ENCODE measurements at regions not wholly inside any gene's neighbourhood (a gene's known extent, or its start where the extent isn't known, plus 50 kb on each side); places are given as distances from the start of the nearest gene placed in this dataset.
A peak's percentile ranks its signal among the peaks of the same experiment; 100 is the strongest.

GRCh38 chr5:28388428-28388827 is 1350.0 kb upstream of the CDH9 start:
- Histone ChIP-seq H3K27ac (no peak overlapping the region), H3K4me3 (no peak overlapping the region), H3K36me3 (no peaks in the 10 kb centered on the region), H3K4me1 (no peaks in the 10 kb centered on the region), H3K27me3 (ENCODE audit: low read depth) (no peaks in the 10 kb centered on the region), H3K9me3 (no peaks in the 10 kb centered on the region)
- no peak for TF ChIP-seq CTCF (IDR thresholded peaks at IDR 0.05)
- no peak for DNase-seq
- ATAC-seq, result no peak
- intact Hi-C loops (cut with DNase I), result no loop called here

- no peaks in the 10 kb centered on the region for H3K36me3 ChIP-seq
- no peaks in the 10 kb centered on the region for H3K9me3 ChIP-seq
- ATAC-seq, result no peak
- no peak overlapping the region for H3K27ac ChIP-seq
- DNase-seq, result no peak
- no peaks in the 10 kb centered on the region for H3K4me1 ChIP-seq
- no peaks in the 10 kb centered on the region for H3K27me3 ChIP-seq (ENCODE audit: low read depth)
- TF ChIP-seq CTCF (IDR thresholded peaks at IDR 0.05), result no peak
- H3K4me3 ChIP-seq, result no peak overlapping the region
- intact Hi-C loops (cut with DNase I), result no loop called here
Measured at GRCh38 chr5:28386712-28387111, 1348.3 kb upstream of the CDH9 start.

DNA sequence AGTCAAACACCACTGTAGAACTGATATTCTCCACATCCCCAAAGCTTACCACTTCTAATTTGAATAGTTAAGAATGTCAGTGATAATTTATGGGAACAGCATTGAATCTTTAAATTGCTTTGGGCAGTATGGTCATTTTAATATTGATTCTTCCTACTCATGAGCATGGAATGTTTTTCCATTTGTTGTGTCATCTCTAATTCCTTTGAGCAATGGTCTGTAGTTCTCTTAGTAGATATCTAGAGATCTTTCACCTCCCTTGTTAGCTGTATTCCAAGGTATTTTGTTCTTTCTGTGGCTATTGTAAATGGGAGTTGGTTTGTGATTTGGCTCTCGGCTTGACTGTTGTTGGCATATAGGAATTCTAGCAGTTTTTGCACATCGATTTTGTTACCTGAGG is 1341.8 kb upstream of the CDH9 start:
- ATAC-seq, result no peak
- no peak overlapping the region for H3K4me3 ChIP-seq
- no peaks in the 10 kb centered on the region for H3K9me3 ChIP-seq
- no peaks in the 10 kb centered on the region for H3K4me1 ChIP-seq
- TF ChIP-seq CTCF (IDR thresholded peaks at IDR 0.05), result no peak
- H3K36me3 ChIP-seq, result no peaks in the 10 kb centered on the region
- H3K27ac ChIP-seq, result no peak overlapping the region
- no peak for DNase-seq
- intact Hi-C loops (cut with DNase I), result no loop called here
- H3K27me3 ChIP-seq (ENCODE audit: low read depth), result no peaks in the 10 kb centered on the region

- H3K27ac ChIP-seq, result no peak overlapping the region
Measured at GRCh38 chr5:28374492-28374967, 1336.1 kb upstream of the CDH9 start.

GRCh38 chr5:28370896-28371295 is 1332.5 kb upstream of the CDH9 start:
- intact Hi-C loops (cut with DNase I), result no loop called here
- Histone ChIP-seq H3K27ac (no peak overlapping the region), H3K36me3 (no peaks in the 10 kb centered on the region), H3K27me3 (ENCODE audit: low read depth) (no peaks in the 10 kb centered on the region), H3K4me1 (no peaks in the 10 kb centered on the region), H3K4me3 (no peak overlapping the region), H3K9me3 (no peaks in the 10 kb centered on the region)
- no peak for TF ChIP-seq CTCF (IDR thresholded peaks at IDR 0.05)
- DNase-seq (no peak), ATAC-seq (no peak)

More at GRCh38 chr5:28374492-28374967, 1336.1 kb upstream of the CDH9 start:
- no peak overlapping the region for H3K4me3 ChIP-seq
- H3K4me1 ChIP-seq, result no peaks in the 10 kb centered on the region
- TF ChIP-seq CTCF (IDR thresholded peaks at IDR 0.05), result no peak
- no peaks in the 10 kb centered on the region for H3K9me3 ChIP-seq
- intact Hi-C loops (cut with DNase I), result no loop called here
- peak; percentile 97 to 98 for ATAC-seq
- DNase-seq, result peak; percentile 70
- H3K36me3 ChIP-seq, result no peaks in the 10 kb centered on the region
- no peaks in the 10 kb centered on the region for H3K27me3 ChIP-seq (ENCODE audit: low read depth)

GRCh38 chr5:28369418-28369817 is 1331.0 kb upstream of the CDH9 start:
- no peak for DNase-seq
- Histone ChIP-seq H3K27ac (no peak overlapping the region), H3K27me3 (ENCODE audit: low read depth) (no peaks in the 10 kb centered on the region), H3K9me3 (no peaks in the 10 kb centered on the region), H3K36me3 (no peaks in the 10 kb centered on the region), H3K4me1 (no peaks in the 10 kb centered on the region), H3K4me3 (no peak overlapping the region)
- ATAC-seq, result no peak
- no peak for TF ChIP-seq CTCF (IDR thresholded peaks at IDR 0.05)
- intact Hi-C loops (cut with DNase I), result no loop called here
